ENCODE measurements at regions not wholly inside any gene's neighbourhood (a gene's known extent, or its start where the extent isn't known, plus 50 kb on each side); places are given as distances from the start of the nearest gene placed in this dataset.

DNA sequence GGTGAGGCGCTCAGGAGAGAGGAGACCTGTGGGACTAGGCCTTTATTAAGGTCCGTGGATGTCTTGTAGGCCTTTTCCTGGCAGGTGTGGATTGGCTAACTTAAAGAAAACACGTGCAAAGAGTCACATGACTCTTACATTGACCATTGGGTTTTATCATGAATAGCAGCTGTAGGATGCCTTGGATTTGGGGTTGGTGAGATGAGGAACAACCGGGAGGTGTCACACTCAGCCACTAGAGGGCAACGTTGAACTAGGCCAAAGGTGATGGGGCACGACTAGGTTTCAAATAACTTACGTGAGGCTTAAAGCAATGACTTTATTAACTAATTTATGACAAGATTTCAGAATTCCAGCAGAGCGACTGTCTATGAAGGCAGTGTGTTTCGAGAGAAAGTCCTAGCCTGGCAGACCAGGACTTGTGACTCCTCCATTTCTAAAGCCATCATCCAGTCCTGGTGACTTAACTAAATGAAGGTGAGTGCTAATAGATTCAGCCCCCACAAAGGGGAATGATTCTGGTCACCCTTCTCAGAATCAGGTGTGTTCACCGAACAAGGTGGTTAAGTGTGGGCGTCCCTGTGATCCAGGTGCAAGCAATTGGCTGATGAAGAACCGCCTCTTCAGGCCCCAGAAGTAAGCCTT lies 345.6 kb downstream of the MCTP2 start:
- no peak overlapping the region for H3K27ac ChIP-seq (ENCODE audit: low read depth, low read length, poor library complexity, severe bottlenecking)
- no peak overlapping the region for H3K4me3 ChIP-seq (ENCODE audit: low read depth, low read length, poor library complexity, severe bottlenecking)
- no peaks in the 10 kb centered on the region for H3K4me1 ChIP-seq (ENCODE audit: insufficient read depth, low read length, poor library complexity, severe bottlenecking)
- no TSS peak for BruUV-seq (replicated peaks)
- DNase-seq (ENCODE audit: low spot score), result peak; percentile 63
- H3K9me3 ChIP-seq (ENCODE audit: low read depth, low read length, poor library complexity, severe bottlenecking), result no peaks in the 10 kb centered on the region
- intact Hi-C loops (cut with micrococcal nuclease; ENCODE audit: unreplicated experiment), result loop anchor here (5.0 to 10.0 kb wide), 3 partner anchors 85 to 412 kb away; no protein-coding TSS in a partner anchor
- no peaks in the 10 kb centered on the region for H3K36me3 ChIP-seq (ENCODE audit: insufficient read depth, low read length, poor library complexity, severe bottlenecking)
- H3K27me3 ChIP-seq (replicated peaks; ENCODE audit: insufficient read depth, low read depth, low read length, poor library complexity), result no peaks in the 10 kb centered on the region
- POLR2A ChIA-PET (ENCODE audit: low non-redundant PET), result no interaction called here
- TF ChIP-seq, protein P1, sequence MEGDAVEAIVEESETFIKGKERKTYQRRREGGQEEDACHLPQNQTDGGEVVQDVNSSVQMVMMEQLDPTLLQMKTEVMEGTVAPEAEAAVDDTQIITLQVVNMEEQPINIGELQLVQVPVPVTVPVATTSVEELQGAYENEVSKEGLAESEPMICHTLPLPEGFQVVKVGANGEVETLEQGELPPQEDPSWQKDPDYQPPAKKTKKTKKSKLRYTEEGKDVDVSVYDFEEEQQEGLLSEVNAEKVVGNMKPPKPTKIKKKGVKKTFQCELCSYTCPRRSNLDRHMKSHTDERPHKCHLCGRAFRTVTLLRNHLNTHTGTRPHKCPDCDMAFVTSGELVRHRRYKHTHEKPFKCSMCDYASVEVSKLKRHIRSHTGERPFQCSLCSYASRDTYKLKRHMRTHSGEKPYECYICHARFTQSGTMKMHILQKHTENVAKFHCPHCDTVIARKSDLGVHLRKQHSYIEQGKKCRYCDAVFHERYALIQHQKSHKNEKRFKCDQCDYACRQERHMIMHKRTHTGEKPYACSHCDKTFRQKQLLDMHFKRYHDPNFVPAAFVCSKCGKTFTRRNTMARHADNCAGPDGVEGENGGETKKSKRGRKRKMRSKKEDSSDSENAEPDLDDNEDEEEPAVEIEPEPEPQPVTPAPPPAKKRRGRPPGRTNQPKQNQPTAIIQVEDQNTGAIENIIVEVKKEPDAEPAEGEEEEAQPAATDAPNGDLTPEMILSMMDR (conservative IDR thresholded peaks at IDR 0.05; ENCODE audit: low read depth, low read length), result peak; percentile 88
- TF ChIP-seq EZH2 (IDR thresholded peaks at IDR 0.05; ENCODE audit: borderline replicate concordance, low read depth, low read length, poor library complexity, severe bottlenecking), result no peak
- CTCF ChIA-PET, result no interaction called here

- intact Hi-C loops (cut with micrococcal nuclease; ENCODE audit: unreplicated experiment), result loop anchor here (5.0 to 10.0 kb wide), 3 partner anchors 83 to 414 kb away; no protein-coding TSS in a partner anchor
- H3K27me3 ChIP-seq (replicated peaks; ENCODE audit: insufficient read depth, low read depth, low read length, poor library complexity), result no peaks in the 10 kb centered on the region
- no peak for DNase-seq (ENCODE audit: low spot score)
- H3K36me3 ChIP-seq (ENCODE audit: insufficient read depth, low read length, poor library complexity, severe bottlenecking), result no peaks in the 10 kb centered on the region
- BruUV-seq (replicated peaks), result no TSS peak
- H3K4me3 ChIP-seq (ENCODE audit: low read depth, low read length, poor library complexity, severe bottlenecking), result no peak overlapping the region
- CTCF ChIA-PET, result no interaction called here
- no peak overlapping the region for H3K27ac ChIP-seq (ENCODE audit: low read depth, low read length, poor library complexity, severe bottlenecking)
- no peak for TF ChIP-seq EZH2 (IDR thresholded peaks at IDR 0.05; ENCODE audit: borderline replicate concordance, low read depth, low read length, poor library complexity, severe bottlenecking)
- TF ChIP-seq, protein P1 (conservative IDR thresholded peaks at IDR 0.05; ENCODE audit: low read depth, low read length), result no peak
- no peaks in the 10 kb centered on the region for H3K4me1 ChIP-seq (ENCODE audit: insufficient read depth, low read length, poor library complexity, severe bottlenecking)
- H3K9me3 ChIP-seq (ENCODE audit: low read depth, low read length, poor library complexity, severe bottlenecking), result no peaks in the 10 kb centered on the region
- POLR2A ChIA-PET (ENCODE audit: low non-redundant PET), result no interaction called here
These were observed 347.9 kb downstream of the MCTP2 start for GRCh38 chr15:94579286-94579685.

GRCh38 chr15:94580211-94580885 lies 349.0 kb downstream of the MCTP2 start:
- ChIA-PET CTCF (no interaction called here), POLR2A (ENCODE audit: low non-redundant PET) (no interaction called here)
- Histone ChIP-seq H3K4me1 (ENCODE audit: insufficient read depth, low read length, poor library complexity, severe bottlenecking) (no peaks in the 10 kb centered on the region), H3K4me3 (ENCODE audit: low read depth, low read length, poor library complexity, severe bottlenecking) (no peak overlapping the region), H3K27me3 (replicated peaks; ENCODE audit: insufficient read depth, low read depth, low read length, poor library complexity) (no peaks in the 10 kb centered on the region), H3K36me3 (ENCODE audit: insufficient read depth, low read length, poor library complexity, severe bottlenecking) (no peaks in the 10 kb centered on the region), H3K27ac (ENCODE audit: low read depth, low read length, poor library complexity, severe bottlenecking) (no peak overlapping the region), H3K9me3 (ENCODE audit: low read depth, low read length, poor library complexity, severe bottlenecking) (no peaks in the 10 kb centered on the region)
- no peak for TF ChIP-seq EZH2 (IDR thresholded peaks at IDR 0.05; ENCODE audit: borderline replicate concordance, low read depth, low read length, poor library complexity, severe bottlenecking)
- TF ChIP-seq, protein P1 (conservative IDR thresholded peaks at IDR 0.05; ENCODE audit: low read depth, low read length), result no peak
- no peak for DNase-seq (ENCODE audit: low spot score)
- intact Hi-C loops (cut with micrococcal nuclease; ENCODE audit: unreplicated experiment), result loop anchor here (5.0 kb wide), 1 partner anchor 447 kb away; no protein-coding TSS in a partner anchor
- no TSS peak for BruUV-seq (replicated peaks)
